Activated CD8-positive, alpha-beta T cell treated with anti-CD3 and anti-CD28 coated beads for 36 hours (primary cell): ENCODE measurements at regions not wholly inside any gene's neighbourhood (a gene's known extent, or its start where the extent isn't known, plus 50 kb on each side); places are given as distances from the start of the nearest gene placed in this dataset.

Experiments
- ATAC-seq: fragments of 200-7000 bp; cut with Tn5 transposase; one replicate; pipeline ENCODE4 v1.10.0; 2021; ENCODE audit warnings: mild to moderate bottlenecking, moderate library complexity
- CTCF ChIA-PET: fragments of 350-600 bp; sonication (Branson Sonifier 250); formaldehyde crosslinking; loops from one replicate; lab custom pipeline; 2021; ENCODE audit warnings: antibody characterized with exemption; lab: Charles Lee
- POLR2A ChIA-PET: fragments of 350-600 bp; sonication (Branson Sonifier 250); formaldehyde crosslinking; loops from one replicate; lab custom pipeline; 2021; ENCODE audit warnings: antibody characterized with exemption; lab: Charles Lee
- DNase-seq: peaks from one replicate; pipeline ENCODE4 v3.0.0-alpha.2; 2020
- H3K27ac Mint-ChIP-seq: one replicate; pipeline ENCODE4 v1.8.0; 2021; ENCODE audit warnings: mild to moderate bottlenecking, mixed read lengths
- H3K27me3 Mint-ChIP-seq: one replicate; pipeline ENCODE4 v1.8.0; 2021; ENCODE audit warnings: mixed read lengths
- H3K36me3 Mint-ChIP-seq: one replicate; pipeline ENCODE4 v1.8.0; 2021; ENCODE audit warnings: low read depth, mixed read lengths
- H3K4me1 Mint-ChIP-seq: one replicate; pipeline ENCODE4 v1.8.0; 2021; ENCODE audit warnings: low read depth, mixed read lengths
- H3K4me3 Mint-ChIP-seq: one replicate; pipeline ENCODE4 v1.8.0; 2021; ENCODE audit warnings: mild to moderate bottlenecking, moderate library complexity, mixed read lengths
- H3K9me3 Mint-ChIP-seq: one replicate; pipeline ENCODE4 v1.8.0; 2021; ENCODE audit warnings: mixed read lengths
- CTCF ChIP-seq: fragments of 200-600 bp; IDR thresholded peaks from one replicate; pipeline ENCODE4 v1.8.0; 2022; ENCODE audit warnings: antibody characterized with exemption, mild to moderate bottlenecking
- intact Hi-C: fragments of 100-400 bp; cut with micrococcal nuclease; formaldehyde crosslinking; loops from one replicate; pipeline ENCODE4 v1.10.0; 2022

DNA sequence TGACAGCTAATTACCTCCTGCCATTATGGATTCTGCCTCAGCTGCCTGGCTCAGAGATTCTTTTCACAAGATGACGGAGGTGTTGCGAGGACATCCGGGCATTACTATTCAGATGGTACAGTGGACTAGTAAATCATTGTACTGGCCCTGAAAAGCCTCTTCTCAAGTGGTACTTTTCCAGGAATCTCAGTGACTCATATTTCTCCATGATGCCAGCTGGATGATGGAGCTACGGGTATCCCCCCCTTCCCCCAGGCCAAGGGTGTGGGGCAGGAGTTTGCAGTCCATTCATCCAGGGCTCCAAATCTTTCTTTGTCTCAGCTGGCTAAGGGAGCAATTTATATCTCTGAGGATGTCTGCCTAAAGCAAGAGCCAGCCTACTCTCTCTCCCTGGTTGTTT lies 107.7 kb upstream of the GPR139 start:
- no peak overlapping the region for H3K27ac Mint-ChIP-seq
- H3K9me3 Mint-ChIP-seq: peaks cover 2% of the 10 kb centered on the region
- POLR2A ChIA-PET: no interaction called here
- CTCF ChIA-PET: no interaction called here
- TF ChIP-seq CTCF: no peak
- no peaks in the 10 kb centered on the region for H3K4me1 Mint-ChIP-seq
- DNase-seq: no peak
- no peaks in the 10 kb centered on the region for H3K36me3 Mint-ChIP-seq
- no peak overlapping the region for H3K4me3 Mint-ChIP-seq
- peaks cover 2% of the 10 kb centered on the region for H3K27me3 Mint-ChIP-seq
- ATAC-seq: no peak
- intact Hi-C loops: no loop called here

DNA sequence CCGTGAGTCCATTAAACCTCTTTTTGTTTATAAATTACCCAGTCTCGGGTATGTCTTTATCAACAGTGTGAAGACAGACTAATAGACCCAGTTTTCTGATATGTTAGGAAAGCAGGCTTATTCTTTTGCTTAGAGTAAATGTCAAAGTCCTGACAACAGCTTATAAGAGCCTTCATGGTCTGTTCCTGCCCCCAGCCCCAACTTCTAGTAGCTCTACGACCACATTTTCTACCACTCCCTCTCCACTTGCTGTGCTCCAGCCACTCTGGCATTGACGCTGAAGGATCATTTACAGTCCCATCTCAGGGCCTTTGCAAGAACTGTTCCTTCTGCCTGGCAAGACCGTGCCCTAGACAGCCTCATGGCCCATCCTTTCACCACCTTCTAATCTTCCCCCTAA lies 104.6 kb upstream of the GPR139 start:
- no peak for DNase-seq
- no peak overlapping the region for H3K27ac Mint-ChIP-seq
- H3K4me3 Mint-ChIP-seq: no peak overlapping the region
- no peaks in the 10 kb centered on the region for H3K36me3 Mint-ChIP-seq
- H3K27me3 Mint-ChIP-seq: peaks cover 2% of the 10 kb centered on the region
- TF ChIP-seq CTCF: no peak
- no peaks in the 10 kb centered on the region for H3K4me1 Mint-ChIP-seq
- intact Hi-C loops: no loop called here
- CTCF ChIA-PET: no interaction called here
- H3K9me3 Mint-ChIP-seq: no peaks in the 10 kb centered on the region
- POLR2A ChIA-PET: interaction anchor here (0.8 kb wide), 1 partner anchor 10 kb away, joined by 4 read pairs; no protein-coding TSS in a partner anchor
- ATAC-seq: no peak

- ChIA-PET CTCF (no interaction called here), POLR2A (no interaction called here)
- Mint-ChIP-seq H3K27me3 (peaks cover 2% of the 10 kb centered on the region), H3K9me3 (peaks cover 2% of the 10 kb centered on the region), H3K4me3 (no peak overlapping the region), H3K27ac (no peak overlapping the region), H3K36me3 (no peaks in the 10 kb centered on the region), H3K4me1 (no peaks in the 10 kb centered on the region)
- TF ChIP-seq CTCF: no peak
- DNase-seq: no peak
- intact Hi-C loops: no loop called here
- ATAC-seq: no peak
These were observed 101.7 kb upstream of the GPR139 start for GRCh38 chr16:20175358-20175757.

DNA sequence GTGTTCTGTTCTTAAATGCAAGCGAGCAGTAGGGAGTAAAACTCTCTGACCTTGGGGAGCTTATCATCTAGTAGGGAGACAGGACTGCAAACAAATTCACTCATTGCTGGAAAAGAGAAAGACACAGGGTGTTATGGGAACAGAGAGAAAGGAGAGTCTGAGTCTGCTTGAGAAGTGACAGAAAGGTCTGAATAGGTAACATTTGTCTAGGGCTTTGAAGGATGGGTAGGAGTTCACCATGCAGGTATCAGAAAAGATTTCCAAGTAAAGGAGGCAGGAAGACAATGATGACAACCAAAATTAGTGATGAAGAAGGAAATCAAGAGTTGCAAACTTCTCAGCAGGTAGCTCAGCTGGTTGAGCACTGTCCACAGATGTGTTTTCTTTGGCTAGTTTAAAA lies 93.6 kb upstream of the GPR139 start:
- H3K9me3 Mint-ChIP-seq: peaks cover 7% of the 10 kb centered on the region
- intact Hi-C loops: no loop called here
- peaks cover 4% of the 10 kb centered on the region for H3K27me3 Mint-ChIP-seq
- CTCF ChIA-PET: interaction anchor here (1.2 kb wide), 1 partner anchor 16 kb away, joined by 3 read pairs; no protein-coding TSS in a partner anchor
- no peak for TF ChIP-seq CTCF
- ATAC-seq (no peak), DNase-seq (no peak)
- no peak overlapping the region for H3K4me3 Mint-ChIP-seq
- no peaks in the 10 kb centered on the region for H3K36me3 Mint-ChIP-seq
- H3K27ac Mint-ChIP-seq: no peak overlapping the region
- POLR2A ChIA-PET: interaction anchor here (1.3 kb wide), 1 partner anchor 11 kb away, joined by 4 read pairs; no protein-coding TSS in a partner anchor
- H3K4me1 Mint-ChIP-seq: no peaks in the 10 kb centered on the region

- no peak for DNase-seq
- intact Hi-C loops: no loop called here
- Mint-ChIP-seq H3K36me3 (no peaks in the 10 kb centered on the region), H3K27me3 (peaks cover 4% of the 10 kb centered on the region), H3K27ac (no peak overlapping the region), H3K4me3 (no peak overlapping the region), H3K4me1 (no peaks in the 10 kb centered on the region), H3K9me3 (peaks cover 7% of the 10 kb centered on the region)
- ChIA-PET POLR2A (no interaction called here), CTCF (interaction anchor here (1.2 kb wide), 1 partner anchor 16 kb away, joined by 3 read pairs; no protein-coding TSS in a partner anchor)
- TF ChIP-seq CTCF: no peak
- ATAC-seq: no peak
These were observed 93.0 kb upstream of the GPR139 start for GRCh38 chr16:20166531-20167235.
